ENCODE measurements at regions not wholly inside any gene's neighbourhood (a gene's known extent, or its start where the extent isn't known, plus 50 kb on each side); places are given as distances from the start of the nearest gene placed in this dataset.

GRCh38 chr2:219905640-219906039 lies 278.2 kb downstream of the SLC4A3 start:
- DNase-seq: no peak

GRCh38 chr2:219906114-219907010 lies 278.9 kb downstream of the SLC4A3 start:
- no peak for DNase-seq

- no peak for DNase-seq
Measured at GRCh38 chr2:219907011-219907365, 279.6 kb downstream of the SLC4A3 start.

- DNase-seq: no peak
Measured at GRCh38 chr2:219908538-219908937, 281.1 kb downstream of the SLC4A3 start.

GRCh38 chr2:219911541-219911940 lies 284.1 kb downstream of the SLC4A3 start:
- no peak for DNase-seq

- no peak for DNase-seq
Measured at GRCh38 chr2:219912491-219912921, 285.1 kb downstream of the SLC4A3 start.

- DNase-seq: no peak
Measured at GRCh38 chr2:219914577-219914976, 287.1 kb downstream of the SLC4A3 start.

GRCh38 chr2:219916281-219916680 lies 288.9 kb downstream of the SLC4A3 start:
- DNase-seq: no peak

GRCh38 chr2:219916726-219917440 lies 289.5 kb downstream of the SLC4A3 start:
- no peak for DNase-seq

- DNase-seq: no peak
Measured at GRCh38 chr2:219918254-219918653, 290.8 kb downstream of the SLC4A3 start.

- no peak for DNase-seq
Measured at GRCh38 chr2:219918944-219919343, 291.5 kb downstream of the SLC4A3 start.

- DNase-seq: no peak
Measured at GRCh38 chr2:219919506-219919905, 292.1 kb downstream of the SLC4A3 start.

GRCh38 chr2:219929835-219930234 lies 302.4 kb downstream of the SLC4A3 start:
- DNase-seq: no peak

- no peak for DNase-seq
Measured at GRCh38 chr2:219939647-219940046, 312.2 kb downstream of the SLC4A3 start.

- DNase-seq: no peak
Measured at GRCh38 chr2:219944866-219945265, 317.4 kb downstream of the SLC4A3 start.

GRCh38 chr2:219946021-219946420 lies 318.6 kb downstream of the SLC4A3 start:
- DNase-seq: no peak

- DNase-seq: no peak
Measured at GRCh38 chr2:219946529-219946928, 319.1 kb downstream of the SLC4A3 start.

GRCh38 chr2:219947575-219947974 lies 320.1 kb downstream of the SLC4A3 start:
- no peak for DNase-seq

- no peak for DNase-seq
Measured at GRCh38 chr2:219949053-219949452, 321.6 kb downstream of the SLC4A3 start.

- no peak for DNase-seq
Measured at GRCh38 chr2:219951099-219951498, 323.7 kb downstream of the SLC4A3 start.

- no peak for DNase-seq
Measured at GRCh38 chr2:219954331-219954730, 326.9 kb downstream of the SLC4A3 start.

GRCh38 chr2:219957820-219958219 lies 330.4 kb downstream of the SLC4A3 start:
- no peak for DNase-seq

- no peak for DNase-seq
Measured at GRCh38 chr2:219958941-219959340, 331.5 kb downstream of the SLC4A3 start.

GRCh38 chr2:219959471-219959870 lies 332.0 kb downstream of the SLC4A3 start:
- no peak for DNase-seq

Measured in inflammatory macrophage (primary cell).